HL-60 (cell line): ENCODE measurements at regions not wholly inside any gene's neighbourhood (a gene's known extent, or its start where the extent isn't known, plus 50 kb on each side); places are given as distances from the start of the nearest gene placed in this dataset.

Experiments used
- DNase-seq, 2 experiments: peaks; one replicate each; pipeline ENCODE4 v3.0.0-alpha.2; 2010 to 2020; ENCODE audit warnings: low read depth in 1 of 2, low spot score in 1 of 2
- H3K27ac ChIP-seq: fragments of 250-450 bp; sonication (Bioruptor Pico); replicated peaks from 2 replicates; pipeline ENCODE4 v1.5.1; 2020; ENCODE audit warnings: mild to moderate bottlenecking, moderate library complexity
- H3K27me3 ChIP-seq: fragments of 250-450 bp; sonication (Bioruptor Pico); 2 replicates; pipeline ENCODE4 v1.5.1; 2021; ENCODE audit warnings: mild to moderate bottlenecking, moderate library complexity; ENCODE audit not compliant: insufficient read depth, poor library complexity, severe bottlenecking
- H3K4me3 ChIP-seq: replicated peaks from 2 replicates; pipeline ENCODE4 v1.5.1; 2011; ENCODE audit warnings: mild to moderate bottlenecking, control low read depth, low read length; ENCODE audit not compliant: insufficient read depth
- GABPA ChIP-seq: IDR thresholded peaks from 2 replicates; pipeline ENCODE4 v1.6.1; 2012; ENCODE audit warnings: low read depth
- POLR2AphosphoS5 ChIP-seq: IDR thresholded peaks from 2 replicates; pipeline ENCODE4 v1.6.1; 2012; ENCODE audit warnings: low read depth
- SPI1 ChIP-seq: IDR thresholded peaks from 2 replicates; pipeline ENCODE4 v1.6.1; 2012; ENCODE audit warnings: low read depth, mild to moderate bottlenecking, borderline replicate concordance
- TF ChIP-seq, protein P1 (sequence below): IDR thresholded peaks from 2 replicates; pipeline ENCODE4 v1.6.1; 2012; ENCODE audit warnings: low read depth; ENCODE audit not compliant: insufficient replicate concordance
- TF ChIP-seq, protein P2 (sequence below): IDR thresholded peaks from one replicate; pipeline ENCODE4 v1.5.1; 2011; ENCODE audit warnings: low read length, control low read depth, inconsistent platforms; ENCODE audit not compliant: insufficient read depth

- no peak for DNase-seq
- no peaks in the 10 kb centered on the region for H3K27me3 ChIP-seq
- H3K4me3 ChIP-seq, result no peak overlapping the region
- TF ChIP-seq POLR2AphosphoS5 (no peak), GABPA (no peak), SPI1 (no peak)
- TF ChIP-seq, protein P1, sequence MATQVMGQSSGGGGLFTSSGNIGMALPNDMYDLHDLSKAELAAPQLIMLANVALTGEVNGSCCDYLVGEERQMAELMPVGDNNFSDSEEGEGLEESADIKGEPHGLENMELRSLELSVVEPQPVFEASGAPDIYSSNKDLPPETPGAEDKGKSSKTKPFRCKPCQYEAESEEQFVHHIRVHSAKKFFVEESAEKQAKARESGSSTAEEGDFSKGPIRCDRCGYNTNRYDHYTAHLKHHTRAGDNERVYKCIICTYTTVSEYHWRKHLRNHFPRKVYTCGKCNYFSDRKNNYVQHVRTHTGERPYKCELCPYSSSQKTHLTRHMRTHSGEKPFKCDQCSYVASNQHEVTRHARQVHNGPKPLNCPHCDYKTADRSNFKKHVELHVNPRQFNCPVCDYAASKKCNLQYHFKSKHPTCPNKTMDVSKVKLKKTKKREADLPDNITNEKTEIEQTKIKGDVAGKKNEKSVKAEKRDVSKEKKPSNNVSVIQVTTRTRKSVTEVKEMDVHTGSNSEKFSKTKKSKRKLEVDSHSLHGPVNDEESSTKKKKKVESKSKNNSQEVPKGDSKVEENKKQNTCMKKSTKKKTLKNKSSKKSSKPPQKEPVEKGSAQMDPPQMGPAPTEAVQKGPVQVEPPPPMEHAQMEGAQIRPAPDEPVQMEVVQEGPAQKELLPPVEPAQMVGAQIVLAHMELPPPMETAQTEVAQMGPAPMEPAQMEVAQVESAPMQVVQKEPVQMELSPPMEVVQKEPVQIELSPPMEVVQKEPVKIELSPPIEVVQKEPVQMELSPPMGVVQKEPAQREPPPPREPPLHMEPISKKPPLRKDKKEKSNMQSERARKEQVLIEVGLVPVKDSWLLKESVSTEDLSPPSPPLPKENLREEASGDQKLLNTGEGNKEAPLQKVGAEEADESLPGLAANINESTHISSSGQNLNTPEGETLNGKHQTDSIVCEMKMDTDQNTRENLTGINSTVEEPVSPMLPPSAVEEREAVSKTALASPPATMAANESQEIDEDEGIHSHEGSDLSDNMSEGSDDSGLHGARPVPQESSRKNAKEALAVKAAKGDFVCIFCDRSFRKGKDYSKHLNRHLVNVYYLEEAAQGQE, result no peak
- TF ChIP-seq, protein P2, sequence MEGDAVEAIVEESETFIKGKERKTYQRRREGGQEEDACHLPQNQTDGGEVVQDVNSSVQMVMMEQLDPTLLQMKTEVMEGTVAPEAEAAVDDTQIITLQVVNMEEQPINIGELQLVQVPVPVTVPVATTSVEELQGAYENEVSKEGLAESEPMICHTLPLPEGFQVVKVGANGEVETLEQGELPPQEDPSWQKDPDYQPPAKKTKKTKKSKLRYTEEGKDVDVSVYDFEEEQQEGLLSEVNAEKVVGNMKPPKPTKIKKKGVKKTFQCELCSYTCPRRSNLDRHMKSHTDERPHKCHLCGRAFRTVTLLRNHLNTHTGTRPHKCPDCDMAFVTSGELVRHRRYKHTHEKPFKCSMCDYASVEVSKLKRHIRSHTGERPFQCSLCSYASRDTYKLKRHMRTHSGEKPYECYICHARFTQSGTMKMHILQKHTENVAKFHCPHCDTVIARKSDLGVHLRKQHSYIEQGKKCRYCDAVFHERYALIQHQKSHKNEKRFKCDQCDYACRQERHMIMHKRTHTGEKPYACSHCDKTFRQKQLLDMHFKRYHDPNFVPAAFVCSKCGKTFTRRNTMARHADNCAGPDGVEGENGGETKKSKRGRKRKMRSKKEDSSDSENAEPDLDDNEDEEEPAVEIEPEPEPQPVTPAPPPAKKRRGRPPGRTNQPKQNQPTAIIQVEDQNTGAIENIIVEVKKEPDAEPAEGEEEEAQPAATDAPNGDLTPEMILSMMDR, result no peak
- H3K27ac ChIP-seq, result no peak overlapping the region
These were observed 1414.2 kb downstream of the EFNB2 start for GRCh38 chr13:105121221-105121620.

DNA sequence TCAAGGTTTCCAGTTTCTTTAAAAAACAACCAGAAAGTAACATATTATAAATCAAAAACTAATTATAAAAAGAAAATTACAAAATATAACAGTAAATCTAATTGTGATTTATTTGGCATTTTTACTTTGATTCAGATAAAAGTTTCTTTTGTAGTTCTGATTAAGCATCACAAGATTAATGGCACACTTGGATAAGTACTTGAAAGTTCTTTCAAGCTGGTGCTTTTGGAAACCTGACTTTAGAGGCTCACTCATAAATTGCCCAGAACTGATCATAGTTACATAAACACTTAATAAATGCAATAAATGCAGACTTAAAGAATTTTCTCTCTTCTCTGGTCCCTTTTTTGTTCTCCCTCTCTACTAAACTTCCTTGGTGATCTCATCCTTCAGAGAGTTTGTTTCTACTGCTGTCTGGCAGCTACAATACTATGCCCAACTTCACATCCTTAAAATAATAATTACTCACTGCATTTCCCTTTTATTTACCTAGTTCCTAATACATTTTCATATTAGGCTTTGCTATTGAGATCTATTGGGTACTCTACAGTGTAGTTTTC, 1417.0 kb downstream of the EFNB2 start:
- no peak for DNase-seq
- H3K27ac ChIP-seq, result no peak overlapping the region
- H3K27me3 ChIP-seq, result no peaks in the 10 kb centered on the region
- no peak overlapping the region for H3K4me3 ChIP-seq
- TF ChIP-seq POLR2AphosphoS5, result no peak
- TF ChIP-seq, protein P1, result no peak
- TF ChIP-seq GABPA, result no peak
- no peak for TF ChIP-seq SPI1
- TF ChIP-seq, protein P2, result no peak

DNA sequence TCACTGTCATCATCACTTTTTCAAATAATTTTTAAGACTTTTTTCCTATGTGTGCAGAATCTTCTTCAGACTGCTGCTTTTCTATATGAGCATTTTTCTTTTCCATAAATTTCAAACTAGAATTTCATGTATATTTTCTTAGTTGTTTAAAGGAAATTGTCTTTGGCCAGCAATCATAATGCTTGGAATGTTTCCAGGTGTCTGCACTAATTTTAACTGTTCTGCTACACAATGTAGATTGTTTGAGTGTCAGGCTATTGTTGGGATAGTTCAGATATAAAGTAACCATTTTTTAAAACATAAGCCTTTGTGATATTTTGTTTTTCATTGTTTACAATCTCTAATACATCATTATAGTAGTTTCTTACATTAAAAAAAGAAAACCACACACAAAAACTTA, 1418.5 kb downstream of the EFNB2 start:
- TF ChIP-seq SPI1 (no peak), GABPA (no peak), POLR2AphosphoS5 (no peak)
- TF ChIP-seq, protein P1, result no peak
- TF ChIP-seq, protein P2, result no peak
- Histone ChIP-seq H3K4me3 (no peak overlapping the region), H3K27me3 (no peaks in the 10 kb centered on the region), H3K27ac (no peak overlapping the region)
- no peak for DNase-seq
